ENCODE measurements at regions not wholly inside any gene's neighbourhood (a gene's known extent, or its start where the extent isn't known, plus 50 kb on each side); places are given as distances from the start of the nearest gene placed in this dataset.

- no peak for DNase-seq (ENCODE audit: low spot score)
- no peak for TF ChIP-seq CTCF (IDR thresholded peaks at IDR 0.05; ENCODE audit: extremely low read depth, missing control alignments)
Measured at GRCh38 chr6:130296854-130297253, 69.0 kb upstream of the TMEM200A start.

GRCh38 chr6:130293800-130294199 lies 71.0 kb upstream of the SAMD3 start:
- TF ChIP-seq CTCF (IDR thresholded peaks at IDR 0.05; ENCODE audit: extremely low read depth, missing control alignments): peak; percentile 47
- DNase-seq (ENCODE audit: low spot score): peak; percentile 39

- DNase-seq (ENCODE audit: low spot score): no peak
Measured at GRCh38 chr6:130288065-130288464, 65.3 kb upstream of the SAMD3 start.

GRCh38 chr6:130282234-130282995 lies 59.7 kb upstream of the SAMD3 start:
- DNase-seq (ENCODE audit: low spot score): peak; percentile 31
- TF ChIP-seq CTCF (IDR thresholded peaks at IDR 0.05; ENCODE audit: extremely low read depth, missing control alignments): peak; percentile 6

More at GRCh38 chr6:130288065-130288464, 65.3 kb upstream of the SAMD3 start:
- no peak for TF ChIP-seq CTCF (IDR thresholded peaks at IDR 0.05; ENCODE audit: extremely low read depth, missing control alignments)

- TF ChIP-seq CTCF (IDR thresholded peaks at IDR 0.05; ENCODE audit: extremely low read depth, missing control alignments): no peak
- no peak for DNase-seq (ENCODE audit: low spot score)
Measured at GRCh38 chr6:130276507-130276906, 53.8 kb upstream of the SAMD3 start.

GRCh38 chr6:130274007-130274406 lies 51.3 kb upstream of the SAMD3 start:
- no peak for TF ChIP-seq CTCF (IDR thresholded peaks at IDR 0.05; ENCODE audit: extremely low read depth, missing control alignments)
- DNase-seq (ENCODE audit: low spot score): no peak

All from GM20000 (cell line).